ENCODE measurements at regions not wholly inside any gene's neighbourhood (a gene's known extent, or its start where the extent isn't known, plus 50 kb on each side); places are given as distances from the start of the nearest gene placed in this dataset.

DNA sequence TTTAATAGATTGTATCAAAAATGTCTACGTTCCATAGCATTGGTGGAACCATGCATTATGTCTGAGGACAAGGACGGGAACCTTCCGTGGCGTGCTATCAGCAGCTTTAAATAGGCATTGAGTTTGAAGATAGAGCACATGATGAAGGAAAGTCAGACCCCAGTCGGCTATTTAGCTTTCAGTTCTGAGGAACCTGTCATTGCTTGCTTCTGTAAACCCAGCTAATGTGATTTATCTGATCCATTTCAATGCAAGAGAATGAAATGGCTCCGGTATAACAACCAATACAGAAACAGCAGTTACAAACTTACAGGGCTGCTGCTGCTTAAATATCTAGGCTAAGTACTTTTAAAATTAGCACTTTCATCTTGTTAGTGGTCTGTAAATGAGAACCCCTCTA lies 503.3 kb downstream of the RNF144A start:
- Histone ChIP-seq H3K4me3 (ENCODE audit: low read depth, low read length, poor library complexity, severe bottlenecking) (no peak overlapping the region), H3K27me3 (replicated peaks; ENCODE audit: insufficient read depth, low read depth, low read length, poor library complexity) (no peaks in the 10 kb centered on the region), H3K4me1 (ENCODE audit: insufficient read depth, low read length, poor library complexity, severe bottlenecking) (peaks cover 6% of the 10 kb centered on the region), H3K9me3 (ENCODE audit: low read depth, low read length, poor library complexity, severe bottlenecking) (no peaks in the 10 kb centered on the region), H3K27ac (ENCODE audit: low read depth, low read length, poor library complexity, severe bottlenecking) (no peak overlapping the region), H3K36me3 (ENCODE audit: insufficient read depth, low read length, poor library complexity, severe bottlenecking) (no peaks in the 10 kb centered on the region)
- intact Hi-C loops (cut with micrococcal nuclease; ENCODE audit: unreplicated experiment): loop anchor here (10.0 kb wide), 2 partner anchors 254 to 964 kb away; no protein-coding TSS in a partner anchor
- BruUV-seq (replicated peaks): no TSS peak
- POLR2A ChIA-PET (ENCODE audit: low non-redundant PET): interaction anchor here (0.8 kb wide), 1 partner anchor 1261 kb away, joined by 3 read pairs; no protein-coding TSS in a partner anchor
- no peak for DNase-seq (ENCODE audit: low spot score)
- CTCF ChIA-PET: no interaction called here
- TF ChIP-seq CTCF (conservative IDR thresholded peaks at IDR 0.05; ENCODE audit: low read depth, low read length) (no peak), EZH2 (IDR thresholded peaks at IDR 0.05; ENCODE audit: borderline replicate concordance, low read depth, low read length, poor library complexity, severe bottlenecking) (no peak)

DNA sequence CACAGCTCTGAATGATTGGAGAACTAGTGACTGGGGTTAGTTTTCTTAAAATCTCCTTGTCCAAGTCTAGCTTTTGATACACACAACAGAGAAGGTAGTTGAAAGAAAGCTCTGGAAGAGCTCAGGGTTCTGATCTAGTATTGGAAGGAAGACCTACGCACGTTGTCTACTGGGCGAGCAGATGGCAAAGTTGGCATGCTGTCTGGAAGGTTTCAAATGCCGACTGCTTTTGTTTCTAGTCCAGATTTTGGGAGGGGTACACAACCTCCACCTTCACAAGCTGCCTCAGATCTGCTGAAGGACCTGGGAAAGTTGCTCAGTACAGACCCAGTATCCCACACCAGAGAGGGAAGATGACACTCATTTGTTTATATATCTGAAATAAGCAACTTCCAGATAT lies 507.3 kb downstream of the RNF144A start:
- Histone ChIP-seq H3K4me3 (ENCODE audit: low read depth, low read length, poor library complexity, severe bottlenecking) (no peak overlapping the region), H3K36me3 (ENCODE audit: insufficient read depth, low read length, poor library complexity, severe bottlenecking) (no peaks in the 10 kb centered on the region), H3K4me1 (ENCODE audit: insufficient read depth, low read length, poor library complexity, severe bottlenecking) (peaks cover 8% of the 10 kb centered on the region), H3K27me3 (replicated peaks; ENCODE audit: insufficient read depth, low read depth, low read length, poor library complexity) (no peaks in the 10 kb centered on the region), H3K27ac (ENCODE audit: low read depth, low read length, poor library complexity, severe bottlenecking) (no peak overlapping the region), H3K9me3 (ENCODE audit: low read depth, low read length, poor library complexity, severe bottlenecking) (no peaks in the 10 kb centered on the region)
- no peak for TF ChIP-seq CTCF (conservative IDR thresholded peaks at IDR 0.05; ENCODE audit: low read depth, low read length)
- TF ChIP-seq EZH2 (IDR thresholded peaks at IDR 0.05; ENCODE audit: borderline replicate concordance, low read depth, low read length, poor library complexity, severe bottlenecking): no peak
- intact Hi-C loops (cut with micrococcal nuclease; ENCODE audit: unreplicated experiment): loop anchor here (10.0 kb wide), 2 partner anchors 250 to 960 kb away; no protein-coding TSS in a partner anchor
- DNase-seq (ENCODE audit: low spot score): no peak
- no TSS peak for BruUV-seq (replicated peaks)
- CTCF ChIA-PET: no interaction called here
- POLR2A ChIA-PET (ENCODE audit: low non-redundant PET): no interaction called here

DNA sequence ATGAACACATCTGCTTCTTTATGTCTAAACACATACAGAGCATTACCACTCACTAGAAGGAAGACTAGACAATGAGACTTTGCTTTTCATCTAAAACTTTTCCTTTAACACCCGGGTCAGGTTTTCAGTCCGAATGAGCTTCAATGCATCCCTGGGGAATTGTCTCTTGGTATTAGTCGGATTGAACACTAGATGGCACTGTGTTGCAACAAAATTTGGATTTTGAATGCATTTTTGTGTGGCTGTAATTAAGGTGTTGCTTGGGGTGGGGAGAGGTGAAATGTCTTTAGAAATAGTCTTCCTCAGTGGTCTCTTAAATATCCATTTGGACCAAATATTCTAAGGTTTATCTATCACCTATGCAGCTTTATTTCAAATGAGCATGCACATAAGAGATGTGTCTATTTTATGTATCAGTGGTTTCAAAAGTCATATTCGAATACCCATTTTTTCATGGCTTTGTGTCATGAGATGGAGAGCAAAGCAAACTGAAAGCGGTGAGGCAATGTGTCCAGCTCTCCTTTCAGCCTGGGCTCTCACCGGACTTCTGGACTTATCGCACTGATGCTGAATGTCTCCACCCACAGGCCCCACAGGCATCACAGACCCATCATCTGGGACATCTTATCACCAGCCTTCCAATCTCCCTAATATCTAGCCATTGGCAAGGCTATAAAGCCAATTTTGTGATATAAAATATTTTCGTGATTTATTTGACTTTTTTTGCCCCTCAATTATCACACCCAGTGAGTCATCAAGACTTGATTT lies 510.3 kb downstream of the RNF144A start:
- H3K9me3 ChIP-seq (ENCODE audit: low read depth, low read length, poor library complexity, severe bottlenecking): no peaks in the 10 kb centered on the region
- ChIA-PET CTCF (interaction anchor here (0.7 to 1.4 kb wide), 4 partner anchors 237 to 1333 kb away, joined by 3 to 4 read pairs (median 4); no protein-coding TSS in a partner anchor), POLR2A (ENCODE audit: low non-redundant PET) (interaction anchor here (0.5 to 0.6 kb wide), 2 partner anchors 1314 to 1329 kb away, joined by 4 read pairs; no protein-coding TSS in a partner anchor)
- H3K4me1 ChIP-seq (ENCODE audit: insufficient read depth, low read length, poor library complexity, severe bottlenecking): peaks cover 8% of the 10 kb centered on the region
- BruUV-seq (replicated peaks): no TSS peak
- intact Hi-C loops (cut with micrococcal nuclease; ENCODE audit: unreplicated experiment): loop anchor here (1.0 to 10.0 kb wide), 7 partner anchors 225 to 1710 kb away; no protein-coding TSS in a partner anchor
- TF ChIP-seq EZH2 (IDR thresholded peaks at IDR 0.05; ENCODE audit: borderline replicate concordance, low read depth, low read length, poor library complexity, severe bottlenecking) (no peak), CTCF (conservative IDR thresholded peaks at IDR 0.05; ENCODE audit: low read depth, low read length) (peak; percentile 79)
- no peaks in the 10 kb centered on the region for H3K36me3 ChIP-seq (ENCODE audit: insufficient read depth, low read length, poor library complexity, severe bottlenecking)
- no peak overlapping the region for H3K27ac ChIP-seq (ENCODE audit: low read depth, low read length, poor library complexity, severe bottlenecking)
- peak; percentile 85 for DNase-seq (ENCODE audit: low spot score)
- H3K27me3 ChIP-seq (replicated peaks; ENCODE audit: insufficient read depth, low read depth, low read length, poor library complexity): no peaks in the 10 kb centered on the region
- no peak overlapping the region for H3K4me3 ChIP-seq (ENCODE audit: low read depth, low read length, poor library complexity, severe bottlenecking)
